ENCODE measurements at regions not wholly inside any gene's neighbourhood (a gene's known extent, or its start where the extent isn't known, plus 50 kb on each side); places are given as distances from the start of the nearest gene placed in this dataset.

DNA sequence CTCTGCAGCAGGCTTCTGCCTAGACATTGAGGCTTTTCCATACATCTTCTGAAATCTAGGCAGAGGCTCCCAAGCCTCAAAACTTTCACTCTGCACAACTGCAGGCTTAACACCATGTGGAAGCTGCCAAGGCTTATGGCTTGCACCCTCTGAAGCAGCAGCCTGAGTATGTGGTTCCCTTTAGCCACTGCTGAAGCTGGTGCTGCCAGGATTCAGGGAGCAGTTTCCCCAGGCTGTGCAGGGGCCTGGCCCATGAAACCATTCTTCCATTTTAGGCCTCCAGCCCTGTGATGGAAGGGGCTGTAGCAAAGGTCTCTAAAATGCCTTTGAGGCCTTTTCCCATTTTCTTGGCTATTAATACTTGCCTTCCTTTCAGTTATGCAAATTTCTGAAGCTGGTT is 680.3 kb upstream of the FTMT start:
- Histone ChIP-seq H3K36me3 (ENCODE audit: control insufficient read depth in 2 of 2, insufficient read depth in 1 of 2, low read length in 2 of 2) (no peaks in the 10 kb centered on the region), H3K27ac (ENCODE audit: extremely low read depth, low read depth, low read length) (no peak overlapping the region), H3K9me3 (ENCODE audit: control insufficient read depth, insufficient read depth, low read depth, low read length) (no peaks in the 10 kb centered on the region), H3K4me3 (ENCODE audit: low read depth, low read length) (no peak overlapping the region), H3K4me1 (ENCODE audit: control insufficient read depth, insufficient read depth, low read length) (no peaks in the 10 kb centered on the region)
- ChIA-PET POLR2A (no interaction called here), CTCF (interaction anchor here (0.6 kb wide), 1 partner anchor 217 kb away, joined by 4 read pairs; no protein-coding TSS in a partner anchor)
- TF ChIP-seq BCL11A (tag by site-specific recombination; IDR thresholded peaks at IDR 0.05; ENCODE audit: low read depth) (no peak), ZNF175 (tag by site-specific recombination; IDR thresholded peaks at IDR 0.05) (no peak), ZNF239 (tag by site-specific recombination; IDR thresholded peaks at IDR 0.05) (no peak), ZNF707 (tag by site-specific recombination; IDR thresholded peaks at IDR 0.05) (no peak), HOXA7 (CRISPR knock-in tag; IDR thresholded peaks at IDR 0.05; ENCODE audit: borderline replicate concordance) (no peak), ZNF433 (tag by site-specific recombination; IDR thresholded peaks at IDR 0.05; ENCODE audit: low read depth) (no peak), BCL11B (tag by site-specific recombination; IDR thresholded peaks at IDR 0.05; ENCODE audit: low read depth) (no peak), ZNF785 (tag by site-specific recombination; IDR thresholded peaks at IDR 0.05) (no peak), ZBTB8A (tag by site-specific recombination; IDR thresholded peaks at IDR 0.05) (no peak), ZNF510 (tag by site-specific recombination; IDR thresholded peaks at IDR 0.05; ENCODE audit: insufficient replicate concordance) (no peak)
- TF ChIP-seq, protein P1, sequence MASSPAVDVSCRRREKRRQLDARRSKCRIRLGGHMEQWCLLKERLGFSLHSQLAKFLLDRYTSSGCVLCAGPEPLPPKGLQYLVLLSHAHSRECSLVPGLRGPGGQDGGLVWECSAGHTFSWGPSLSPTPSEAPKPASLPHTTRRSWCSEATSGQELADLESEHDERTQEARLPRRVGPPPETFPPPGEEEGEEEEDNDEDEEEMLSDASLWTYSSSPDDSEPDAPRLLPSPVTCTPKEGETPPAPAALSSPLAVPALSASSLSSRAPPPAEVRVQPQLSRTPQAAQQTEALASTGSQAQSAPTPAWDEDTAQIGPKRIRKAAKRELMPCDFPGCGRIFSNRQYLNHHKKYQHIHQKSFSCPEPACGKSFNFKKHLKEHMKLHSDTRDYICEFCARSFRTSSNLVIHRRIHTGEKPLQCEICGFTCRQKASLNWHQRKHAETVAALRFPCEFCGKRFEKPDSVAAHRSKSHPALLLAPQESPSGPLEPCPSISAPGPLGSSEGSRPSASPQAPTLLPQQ (tag by site-specific recombination; IDR thresholded peaks at IDR 0.05), result no peak

DNA sequence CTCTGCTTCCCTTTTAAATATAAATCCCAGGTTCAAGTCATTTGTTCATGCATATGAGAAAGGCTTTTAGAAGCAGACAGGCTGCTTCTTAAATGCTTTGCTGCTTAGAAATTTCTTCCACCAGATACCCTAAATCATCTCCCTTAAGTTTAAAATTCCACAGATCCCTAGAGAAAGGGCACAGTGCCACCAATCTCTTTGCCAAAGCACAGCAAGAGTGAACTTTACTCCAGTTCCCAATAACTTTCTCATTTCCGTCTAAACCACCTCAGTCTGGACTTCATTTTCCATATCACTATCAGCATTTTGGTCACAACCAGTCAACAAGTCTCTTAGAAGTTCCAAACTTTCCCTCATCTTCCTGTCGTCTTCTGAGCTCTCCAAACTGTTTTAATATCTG is 679.8 kb upstream of the FTMT start:
- POLR2A ChIA-PET, result no interaction called here
- Histone ChIP-seq H3K4me1 (ENCODE audit: control insufficient read depth, insufficient read depth, low read length) (no peaks in the 10 kb centered on the region), H3K9me3 (ENCODE audit: control insufficient read depth, insufficient read depth, low read depth, low read length) (no peaks in the 10 kb centered on the region), H3K4me3 (ENCODE audit: low read depth, low read length) (no peak overlapping the region), H3K27ac (ENCODE audit: extremely low read depth, low read depth, low read length) (no peak overlapping the region), H3K36me3 (ENCODE audit: control insufficient read depth in 2 of 2, insufficient read depth in 1 of 2, low read length in 2 of 2) (no peaks in the 10 kb centered on the region)
- no peak for TF ChIP-seq ZNF341 (tag by site-specific recombination; IDR thresholded peaks at IDR 0.05; ENCODE audit: low read depth)
- no peak for TF ChIP-seq SP7 (tag by site-specific recombination; IDR thresholded peaks at IDR 0.05)
- TF ChIP-seq, protein P2, sequence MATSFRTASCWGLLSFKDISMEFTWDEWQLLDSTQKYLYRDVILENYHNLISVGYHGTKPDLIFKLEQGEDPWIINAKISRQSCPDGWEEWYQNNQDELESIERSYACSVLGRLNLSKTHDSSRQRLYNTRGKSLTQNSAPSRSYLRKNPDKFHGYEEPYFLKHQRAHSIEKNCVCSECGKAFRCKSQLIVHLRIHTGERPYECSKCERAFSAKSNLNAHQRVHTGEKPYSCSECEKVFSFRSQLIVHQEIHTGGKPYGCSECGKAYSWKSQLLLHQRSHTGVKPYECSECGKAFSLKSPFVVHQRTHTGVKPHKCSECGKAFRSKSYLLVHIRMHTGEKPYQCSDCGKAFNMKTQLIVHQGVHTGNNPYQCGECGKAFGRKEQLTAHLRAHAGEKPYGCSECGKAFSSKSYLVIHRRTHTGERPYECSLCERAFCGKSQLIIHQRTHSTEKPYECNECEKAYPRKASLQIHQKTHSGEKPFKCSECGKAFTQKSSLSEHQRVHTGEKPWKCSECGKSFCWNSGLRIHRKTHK (tag by site-specific recombination; IDR thresholded peaks at IDR 0.05), result no peak
- TF ChIP-seq ZNF660 (tag by site-specific recombination; IDR thresholded peaks at IDR 0.05), result no peak
- CTCF ChIA-PET, result interaction anchor here (0.6 kb wide), 1 partner anchor 216 kb away, joined by 4 read pairs; no protein-coding TSS in a partner anchor

DNA sequence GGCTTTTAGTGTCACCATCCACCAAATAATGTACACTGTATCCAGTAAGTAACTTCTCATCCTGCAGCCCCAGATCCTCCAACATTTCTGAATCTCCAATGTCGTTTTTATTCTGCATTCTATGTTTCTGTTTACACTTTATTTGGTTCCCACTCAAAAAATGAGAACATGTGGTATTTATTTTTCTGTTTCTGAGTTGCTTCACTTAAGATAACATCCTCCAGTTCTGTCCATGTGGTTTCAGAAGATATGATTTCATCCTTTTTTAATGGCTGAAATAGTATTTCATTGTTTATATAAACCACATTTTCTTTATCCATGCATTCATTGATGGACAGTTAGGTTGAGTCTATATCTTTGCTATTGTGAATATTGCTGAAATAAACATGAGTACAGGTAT is 677.3 kb upstream of the FTMT start:
- TF ChIP-seq, protein P3, sequence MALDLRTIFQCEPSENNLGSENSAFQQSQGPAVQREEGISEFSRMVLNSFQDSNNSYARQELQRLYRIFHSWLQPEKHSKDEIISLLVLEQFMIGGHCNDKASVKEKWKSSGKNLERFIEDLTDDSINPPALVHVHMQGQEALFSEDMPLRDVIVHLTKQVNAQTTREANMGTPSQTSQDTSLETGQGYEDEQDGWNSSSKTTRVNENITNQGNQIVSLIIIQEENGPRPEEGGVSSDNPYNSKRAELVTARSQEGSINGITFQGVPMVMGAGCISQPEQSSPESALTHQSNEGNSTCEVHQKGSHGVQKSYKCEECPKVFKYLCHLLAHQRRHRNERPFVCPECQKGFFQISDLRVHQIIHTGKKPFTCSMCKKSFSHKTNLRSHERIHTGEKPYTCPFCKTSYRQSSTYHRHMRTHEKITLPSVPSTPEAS (tag by site-specific recombination; IDR thresholded peaks at IDR 0.05), result no peak
- TF ChIP-seq, protein P4, sequence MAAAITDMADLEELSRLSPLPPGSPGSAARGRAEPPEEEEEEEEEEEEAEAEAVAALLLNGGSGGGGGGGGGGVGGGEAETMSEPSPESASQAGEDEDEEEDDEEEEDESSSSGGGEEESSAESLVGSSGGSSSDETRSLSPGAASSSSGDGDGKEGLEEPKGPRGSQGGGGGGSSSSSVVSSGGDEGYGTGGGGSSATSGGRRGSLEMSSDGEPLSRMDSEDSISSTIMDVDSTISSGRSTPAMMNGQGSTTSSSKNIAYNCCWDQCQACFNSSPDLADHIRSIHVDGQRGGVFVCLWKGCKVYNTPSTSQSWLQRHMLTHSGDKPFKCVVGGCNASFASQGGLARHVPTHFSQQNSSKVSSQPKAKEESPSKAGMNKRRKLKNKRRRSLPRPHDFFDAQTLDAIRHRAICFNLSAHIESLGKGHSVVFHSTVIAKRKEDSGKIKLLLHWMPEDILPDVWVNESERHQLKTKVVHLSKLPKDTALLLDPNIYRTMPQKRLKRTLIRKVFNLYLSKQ (tag by site-specific recombination; IDR thresholded peaks at IDR 0.05; ENCODE audit: borderline replicate concordance), result no peak
- no peak for TF ChIP-seq ZNF837 (tag by site-specific recombination; IDR thresholded peaks at IDR 0.05)
- H3K27ac ChIP-seq (ENCODE audit: extremely low read depth, low read depth, low read length), result no peak overlapping the region
- H3K4me1 ChIP-seq (ENCODE audit: control insufficient read depth, insufficient read depth, low read length), result no peaks in the 10 kb centered on the region
- CTCF ChIA-PET, result no interaction called here
- no peaks in the 10 kb centered on the region for H3K9me3 ChIP-seq (ENCODE audit: control insufficient read depth, insufficient read depth, low read depth, low read length)
- no peaks in the 10 kb centered on the region for H3K36me3 ChIP-seq (ENCODE audit: control insufficient read depth in 2 of 2, insufficient read depth in 1 of 2, low read length in 2 of 2)
- POLR2A ChIA-PET, result no interaction called here
- H3K4me3 ChIP-seq (ENCODE audit: low read depth, low read length), result no peak overlapping the region
